ENCODE measurements at regions not wholly inside any gene's neighbourhood (a gene's known extent, or its start where the extent isn't known, plus 50 kb on each side); places are given as distances from the start of the nearest gene placed in this dataset.

- in situ Hi-C loops (cut with MboI): no loop called here
- no peaks in the 10 kb centered on the region for H3K4me1 ChIP-seq (replicated peaks in 1 of 2; ENCODE audit: control insufficient read depth in 2 of 2, insufficient read depth in 2 of 2, low read length in 2 of 2)
- H3K9me3 ChIP-seq (replicated peaks; ENCODE audit: control insufficient read depth, insufficient read depth, low read depth, low read length): no peaks in the 10 kb centered on the region
- no peak for DNase-seq (ENCODE audit: extremely low read depth in 1 of 4, low spot score in 3 of 4)
- no peak overlapping the region for H3K9ac ChIP-seq (ENCODE audit: insufficient read depth in 1 of 2, low read depth in 2 of 2, low read length in 2 of 2)
- ChIA-PET POLR2A (interaction anchor here (0.7 kb wide), 1 partner anchor 9 kb away, joined by 3 read pairs; no protein-coding TSS in a partner anchor), CTCF (ENCODE audit: low intra/inter-chr PET ratio) (no interaction called here)
- no peak for ATAC-seq
- H3K36me3 ChIP-seq (ENCODE audit: control insufficient read depth, insufficient read depth, low read length): no peaks in the 10 kb centered on the region
- intact Hi-C loops (cut with micrococcal nuclease): no loop called here
- BruUV-seq (replicated peaks): no TSS peak
- H3K79me2 ChIP-seq (ENCODE audit: control insufficient read depth, insufficient read depth, low read length): no peaks in the 10 kb centered on the region
- no peaks in the 10 kb centered on the region for H4K20me1 ChIP-seq (replicated peaks; ENCODE audit: control insufficient read depth, insufficient read depth, low read length)
- no peak for TF ChIP-seq ATF2 (CRISPR knock-in tag; IDR thresholded peaks at IDR 0.05)
- no peak for TF ChIP-seq RCOR1 (IDR thresholded peaks at IDR 0.05; ENCODE audit: borderline replicate concordance in 1 of 2, low read depth in 2 of 2, low read length in 2 of 2)
- TF ChIP-seq, protein P1, sequence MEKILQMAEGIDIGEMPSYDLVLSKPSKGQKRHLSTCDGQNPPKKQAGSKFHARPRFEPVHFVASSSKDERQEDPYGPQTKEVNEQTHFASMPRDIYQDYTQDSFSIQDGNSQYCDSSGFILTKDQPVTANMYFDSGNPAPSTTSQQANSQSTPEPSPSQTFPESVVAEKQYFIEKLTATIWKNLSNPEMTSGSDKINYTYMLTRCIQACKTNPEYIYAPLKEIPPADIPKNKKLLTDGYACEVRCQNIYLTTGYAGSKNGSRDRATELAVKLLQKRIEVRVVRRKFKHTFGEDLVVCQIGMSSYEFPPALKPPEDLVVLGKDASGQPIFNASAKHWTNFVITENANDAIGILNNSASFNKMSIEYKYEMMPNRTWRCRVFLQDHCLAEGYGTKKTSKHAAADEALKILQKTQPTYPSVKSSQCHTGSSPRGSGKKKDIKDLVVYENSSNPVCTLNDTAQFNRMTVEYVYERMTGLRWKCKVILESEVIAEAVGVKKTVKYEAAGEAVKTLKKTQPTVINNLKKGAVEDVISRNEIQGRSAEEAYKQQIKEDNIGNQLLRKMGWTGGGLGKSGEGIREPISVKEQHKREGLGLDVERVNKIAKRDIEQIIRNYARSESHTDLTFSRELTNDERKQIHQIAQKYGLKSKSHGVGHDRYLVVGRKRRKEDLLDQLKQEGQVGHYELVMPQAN (IDR thresholded peaks at IDR 0.05; ENCODE audit: borderline replicate concordance): no peak
- TF ChIP-seq SMAD1 (IDR thresholded peaks at IDR 0.05; ENCODE audit: low read depth, low read length, partially characterized antibody): no peak
- no peak for TF ChIP-seq FOXK2 (conservative IDR thresholded peaks at IDR 0.05 in 1 of 2, IDR thresholded peaks at IDR 0.05 in 1 of 2; ENCODE audit: low read depth in 2 of 2)
- peak; percentile 55; the same call in 1 of the 2 replicates for TF ChIP-seq ESRRA (IDR thresholded peaks at IDR 0.05; ENCODE audit: borderline replicate concordance, low read depth)
- no peak for FAIRE-seq
- H3K4me3 ChIP-seq: no peak overlapping the region
- H2AFZ ChIP-seq (ENCODE audit: low read depth, low read length): no peak overlapping the region
- no peak overlapping the region for H3K4me2 ChIP-seq (ENCODE audit: insufficient read depth, low read length)
- H3K9me1 ChIP-seq (ENCODE audit: control insufficient read depth, insufficient read depth, low read length): no peaks in the 10 kb centered on the region
- H3K27ac ChIP-seq (ENCODE audit: extremely low read depth, low read depth, low read length): no peak overlapping the region
- WGBS (ENCODE audit: insufficient coverage, low coverage, missing lambda C conversion rate): 0% methylated on average over 3 of the region's 3 CpGs
- H3K27me3 ChIP-seq (ENCODE audit: control insufficient read depth in 2 of 2, insufficient read depth in 2 of 2, low read length in 2 of 2): peaks cover 2 to 46% of the 10 kb centered on the region in 2 experiments; a peak in 3 of 5 replicates
Observed at GRCh38 chr20:51119914-51120313, 97.0 kb upstream of the KCNG1 start.

All from K562 (cell line).